GM18526 (cell line): ENCODE measurements at regions not wholly inside any gene's neighbourhood (a gene's known extent, or its start where the extent isn't known, plus 50 kb on each side); places are given as distances from the start of the nearest gene placed in this dataset.

Experiments
- POLR2A ChIP-seq: IDR thresholded peaks from 3 replicates; pipeline ENCODE4 v1.6.1; 2011; ENCODE audit not compliant: insufficient read length; ENCODE audit errors: extremely low read depth

- no peak for TF ChIP-seq POLR2A
These were observed 192.7 kb upstream of the ATP2B1 start for GRCh38 chr12:89901319-89901718.

- TF ChIP-seq POLR2A: no peak
These were observed 191.0 kb upstream of the ATP2B1 start for GRCh38 chr12:89899651-89900050.

- TF ChIP-seq POLR2A: no peak
These were observed 187.0 kb upstream of the ATP2B1 start for GRCh38 chr12:89895591-89895990.

- no peak for TF ChIP-seq POLR2A
These were observed 186.5 kb upstream of the ATP2B1 start for GRCh38 chr12:89895101-89895500.

- TF ChIP-seq POLR2A: no peak
These were observed 185.5 kb upstream of the ATP2B1 start for GRCh38 chr12:89893972-89894706.

GRCh38 chr12:89892436-89892835, 183.8 kb upstream of the ATP2B1 start:
- TF ChIP-seq POLR2A: no peak

- TF ChIP-seq POLR2A: no peak
These were observed 183.3 kb upstream of the ATP2B1 start for GRCh38 chr12:89891933-89892332.

GRCh38 chr12:89890161-89890560, 181.5 kb upstream of the ATP2B1 start:
- TF ChIP-seq POLR2A: no peak

- no peak for TF ChIP-seq POLR2A
These were observed 180.4 kb upstream of the ATP2B1 start for GRCh38 chr12:89889062-89889461.

GRCh38 chr12:89884952-89885351, 176.3 kb upstream of the ATP2B1 start:
- TF ChIP-seq POLR2A: no peak

GRCh38 chr12:89884416-89884898, 175.8 kb upstream of the ATP2B1 start:
- TF ChIP-seq POLR2A: no peak

- TF ChIP-seq POLR2A: no peak
These were observed 175.2 kb upstream of the ATP2B1 start for GRCh38 chr12:89883630-89884389.

GRCh38 chr12:89882792-89883191, 174.2 kb upstream of the ATP2B1 start:
- TF ChIP-seq POLR2A: no peak

- no peak for TF ChIP-seq POLR2A
These were observed 173.4 kb upstream of the ATP2B1 start for GRCh38 chr12:89882050-89882449.

GRCh38 chr12:89880690-89881350, 172.2 kb upstream of the ATP2B1 start:
- TF ChIP-seq POLR2A: peak; percentile 31

- TF ChIP-seq POLR2A: no peak
These were observed 171.1 kb upstream of the ATP2B1 start for GRCh38 chr12:89879766-89880165.

- TF ChIP-seq POLR2A: no peak
These were observed 170.3 kb upstream of the ATP2B1 start for GRCh38 chr12:89878950-89879349.

GRCh38 chr12:89878327-89878726, 169.7 kb upstream of the ATP2B1 start:
- TF ChIP-seq POLR2A: no peak
